ENCODE measurements at regions not wholly inside any gene's neighbourhood (a gene's known extent, or its start where the extent isn't known, plus 50 kb on each side); places are given as distances from the start of the nearest gene placed in this dataset.

GRCh38 chr12:78446555-78446954, 418.0 kb upstream of the SYT1 start:
- Histone ChIP-seq H2AFZ (ENCODE audit: low read depth, low read length) (no peak overlapping the region), H3K27ac (ENCODE audit: insufficient read depth, low read depth, low read length) (no peak overlapping the region), H3K9me1 (replicated peaks; ENCODE audit: control insufficient read depth, extremely low read depth, insufficient read depth, low read length) (no peaks in the 10 kb centered on the region), H3K79me2 (ENCODE audit: control insufficient read depth, insufficient read depth, low read length) (no peaks in the 10 kb centered on the region), H3K9me3 (replicated peaks; ENCODE audit: control insufficient read depth, insufficient read depth, low read length) (no peaks in the 10 kb centered on the region), H3K36me3 (ENCODE audit: control insufficient read depth in 2 of 2, extremely low read depth in 1 of 2, insufficient read depth in 2 of 2, low read length in 2 of 2) (no peaks in the 10 kb centered on the region), H4K20me1 (replicated peaks; ENCODE audit: control insufficient read depth, extremely low read depth, insufficient read depth, low read length) (no peaks in the 10 kb centered on the region), H3K4me1 (ENCODE audit: control insufficient read depth, extremely low read depth, insufficient read depth, low read length) (no peaks in the 10 kb centered on the region), H3K27me3 (ENCODE audit: control insufficient read depth in 2 of 2, insufficient read depth in 2 of 2, low read length in 2 of 2) (no peaks in the 10 kb centered on the region), H3K9ac (replicated peaks; ENCODE audit: extremely low read depth, insufficient read depth, low read length) (no peak overlapping the region), H3K4me3 (replicated peaks in 1 of 3; ENCODE audit: insufficient read depth in 1 of 3, low read depth in 1 of 3, low read length in 3 of 3) (no peak overlapping the region), H3K4me2 (ENCODE audit: insufficient read depth, low read length) (no peak overlapping the region)
- DNase-seq (ENCODE audit: low read depth, low spot score) (no peak), FAIRE-seq (no peak)
- ChIA-PET POLR2A (no interaction called here), CTCF (interaction anchor here (0.7 kb wide), 1 partner anchor 56 kb away, joined by 3 read pairs; no protein-coding TSS in a partner anchor)
- dilution Hi-C loops (cut with MboI; ENCODE audit: extremely low pct_ligation_motif_present, low sequenced_read_pairs) (no loop called here), intact Hi-C loops (cut with micrococcal nuclease) (no loop called here)
- TF ChIP-seq CTCF (IDR thresholded peaks at IDR 0.05; ENCODE audit: extremely low read depth in 1 of 2, insufficient read depth in 1 of 2, low read depth in 1 of 2, low read length in 2 of 2) (no peak), POLR2AphosphoS5 (IDR thresholded peaks at IDR 0.05; ENCODE audit: insufficient read depth, low read depth, low read length) (no peak), JUN (IDR thresholded peaks at IDR 0.05; ENCODE audit: borderline replicate concordance, insufficient read depth, insufficient read length, low read depth) (no peak), FOS (IDR thresholded peaks at IDR 0.05; ENCODE audit: borderline replicate concordance, insufficient read depth, low read length) (no peak), MAX (IDR thresholded peaks at IDR 0.05; ENCODE audit: insufficient read depth, insufficient read length) (no peak), GATA2 (IDR thresholded peaks at IDR 0.05; ENCODE audit: insufficient read depth, insufficient read length, low read depth, low read length) (no peak), POLR2A (IDR thresholded peaks at IDR 0.05; ENCODE audit: low read depth, low read length) (no peak), EZH2 (IDR thresholded peaks at IDR 0.05; ENCODE audit: borderline replicate concordance, low read depth, low read length, severe bottlenecking) (no peak), MYC (IDR thresholded peaks at IDR 0.05; ENCODE audit: low read depth, low read length) (no peak)
- BruUV-seq (replicated peaks): no TSS peak
